Right lobe of liver (tissue), 4 donors: ENCODE measurements at regions not wholly inside any gene's neighbourhood (a gene's known extent, or its start where the extent isn't known, plus 50 kb on each side); places are given as distances from the start of the nearest gene placed in this dataset.

ENCODE experiments used
- POLR2A ChIP-seq: fragments of 450-650 bp; IDR thresholded peaks from one replicate; pipeline ENCODE4 v1.6.1; 2017; ENCODE audit warnings: antibody characterized with exemption, mild to moderate bottlenecking
- TF ChIP-seq, protein P1 (sequence below), 4 donors: fragments of 200-600 bp in 3 of 4; fragments of 450-650 bp in 1 of 4; IDR thresholded peaks; one replicate each; pipeline versions ENCODE4 v1.5.1 to v1.8.0; 2016 to 2022; ENCODE audit warnings: antibody characterized with exemption in 4 of 4, mild to moderate bottlenecking in 2 of 4
- donor health status: DM: no; HTN: no; CAD: no.
- donor health status: DM: no; HTN: no; CAD: no.
- donor health status: DM: no; HTN: yes; CAD: no.

DNA sequence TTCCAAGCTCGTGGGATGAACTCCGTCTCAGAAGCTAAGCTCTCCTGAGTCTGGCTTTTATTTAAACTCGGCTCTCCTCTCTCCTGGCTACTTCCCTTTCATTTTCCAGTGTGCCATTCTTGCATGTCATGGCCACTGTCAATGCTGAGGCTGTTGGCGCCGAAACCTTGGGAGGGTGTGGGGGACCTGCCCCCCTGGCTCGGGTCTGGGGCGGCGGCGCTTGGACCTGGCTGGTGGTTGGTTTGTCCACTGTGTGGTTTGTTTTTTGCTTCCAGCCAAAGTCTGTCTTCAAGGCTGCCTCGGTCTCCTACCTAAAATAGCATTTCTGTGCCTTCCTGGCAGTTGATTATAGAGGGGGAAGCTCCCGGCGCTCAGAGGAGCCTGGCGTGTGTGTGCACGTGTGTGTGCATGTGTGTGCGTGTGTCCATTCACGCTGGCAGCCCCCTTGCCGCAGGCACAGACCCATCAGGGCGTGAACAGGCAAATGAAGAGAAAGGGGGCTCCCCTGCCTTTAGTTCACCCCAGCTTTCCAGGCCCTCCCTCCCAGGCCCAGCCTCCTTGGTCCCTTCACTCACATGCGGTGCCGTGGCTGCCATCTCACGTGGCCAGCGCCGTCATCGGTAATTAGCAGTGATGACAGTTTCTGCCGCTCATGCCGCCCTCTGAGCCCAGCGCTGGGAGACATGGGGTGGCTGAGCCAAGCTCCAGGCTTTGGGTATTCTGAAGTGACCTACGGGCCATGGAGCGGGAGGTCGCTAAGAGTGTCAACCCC is 179.9 kb downstream of the SEC14L1 start:
- TF ChIP-seq, protein P1, sequence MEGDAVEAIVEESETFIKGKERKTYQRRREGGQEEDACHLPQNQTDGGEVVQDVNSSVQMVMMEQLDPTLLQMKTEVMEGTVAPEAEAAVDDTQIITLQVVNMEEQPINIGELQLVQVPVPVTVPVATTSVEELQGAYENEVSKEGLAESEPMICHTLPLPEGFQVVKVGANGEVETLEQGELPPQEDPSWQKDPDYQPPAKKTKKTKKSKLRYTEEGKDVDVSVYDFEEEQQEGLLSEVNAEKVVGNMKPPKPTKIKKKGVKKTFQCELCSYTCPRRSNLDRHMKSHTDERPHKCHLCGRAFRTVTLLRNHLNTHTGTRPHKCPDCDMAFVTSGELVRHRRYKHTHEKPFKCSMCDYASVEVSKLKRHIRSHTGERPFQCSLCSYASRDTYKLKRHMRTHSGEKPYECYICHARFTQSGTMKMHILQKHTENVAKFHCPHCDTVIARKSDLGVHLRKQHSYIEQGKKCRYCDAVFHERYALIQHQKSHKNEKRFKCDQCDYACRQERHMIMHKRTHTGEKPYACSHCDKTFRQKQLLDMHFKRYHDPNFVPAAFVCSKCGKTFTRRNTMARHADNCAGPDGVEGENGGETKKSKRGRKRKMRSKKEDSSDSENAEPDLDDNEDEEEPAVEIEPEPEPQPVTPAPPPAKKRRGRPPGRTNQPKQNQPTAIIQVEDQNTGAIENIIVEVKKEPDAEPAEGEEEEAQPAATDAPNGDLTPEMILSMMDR (IDR thresholded peaks at IDR 0.05): no peak
- no peak for TF ChIP-seq POLR2A
